Neural progenitor cell (in vitro differentiated cells): ENCODE measurements at regions not wholly inside any gene's neighbourhood (a gene's known extent, or its start where the extent isn't known, plus 50 kb on each side); places are given as distances from the start of the nearest gene placed in this dataset.
"Not testable (repeated sequence)": the region's sequence is repeated elsewhere in the genome, so short reads cannot be mapped to it uniquely, and the experiment has no call there.

Experiments used
- DNase-seq: peaks from one replicate; pipeline ENCODE4 v3.0.0-alpha.2; 2016; ENCODE audit warnings: low spot score
- H2AFZ ChIP-seq: fragments of 200-600 bp; sonication (generic); replicated peaks from 2 replicates; pipeline ENCODE4 v1.6.1; 2016; ENCODE audit warnings: antibody characterized with exemption
- H3F3A ChIP-seq: fragments of 200-600 bp; sonication (generic); 2 replicates; pipeline ENCODE4 v1.6.1; 2016; ENCODE audit warnings: antibody characterized with exemption, low read depth
- H3K27ac ChIP-seq: fragments of 200-600 bp; sonication (generic); 2 replicates; pipeline ENCODE4 v1.5.1; 2016; ENCODE audit warnings: mild to moderate bottlenecking
- H3K27me3 ChIP-seq: fragments of 200-600 bp; sonication (generic); 2 replicates; pipeline ENCODE4 v1.6.1; 2016; ENCODE audit warnings: mild to moderate bottlenecking, moderate library complexity
- H3K36me3 ChIP-seq: fragments of 200-600 bp; sonication (generic); 2 replicates; pipeline ENCODE4 v1.5.1; 2016
- H3K4me1 ChIP-seq: fragments of 200-600 bp; sonication (generic); 2 replicates; pipeline ENCODE4 v1.6.1; 2016; ENCODE audit warnings: mixed run types
- H3K4me2 ChIP-seq: fragments of 200-600 bp; sonication (generic); 2 replicates; pipeline ENCODE4 v1.6.1; 2016
- H3K4me3 ChIP-seq: fragments of 200-600 bp; sonication (generic); 2 replicates; pipeline ENCODE4 v1.5.1; 2016
- H3K79me2 ChIP-seq: fragments of 200-600 bp; sonication (generic); 2 replicates; pipeline ENCODE4 v1.6.1; 2016; ENCODE audit warnings: low read depth
- H3K9ac ChIP-seq: fragments of 200-600 bp; sonication (generic); 2 replicates; pipeline ENCODE4 v1.6.1; 2016
- H3K9me3 ChIP-seq: fragments of 200-600 bp; sonication (generic); 2 replicates; pipeline ENCODE4 v1.5.1; 2016; ENCODE audit warnings: low read depth
- H4K20me1 ChIP-seq: fragments of 200-600 bp; sonication (generic); 2 replicates; pipeline ENCODE4 v1.6.1; 2016; ENCODE audit warnings: low read depth
- H3K27ac Mint-ChIP-seq: 3 replicates; pipeline ENCODE4 v1.8.0; 2021; ENCODE audit warnings: mixed read lengths
- H3K27me3 Mint-ChIP-seq: 2 replicates; pipeline ENCODE4 v1.8.0; 2022; ENCODE audit warnings: low read depth, mild to moderate bottlenecking, inconsistent platforms, moderate library complexity, mixed read lengths; ENCODE audit not compliant: insufficient read depth
- H3K36me3 Mint-ChIP-seq: 3 replicates; pipeline ENCODE4 v1.8.0; 2021; ENCODE audit warnings: mixed read lengths
- H3K4me1 Mint-ChIP-seq: 3 replicates; pipeline ENCODE4 v1.8.0; 2021; ENCODE audit warnings: mixed read lengths
- H3K4me3 Mint-ChIP-seq: 3 replicates; pipeline ENCODE4 v1.8.0; 2021; ENCODE audit warnings: mild to moderate bottlenecking, moderate library complexity, mixed read lengths
- H3K9me3 Mint-ChIP-seq: 3 replicates; pipeline ENCODE4 v1.8.0; 2020; ENCODE audit warnings: mixed read lengths
- CTCF ChIP-seq: fragments of 200-600 bp; sonication (generic); IDR thresholded peaks from 2 replicates; pipeline ENCODE4 v1.5.1; 2017; ENCODE audit warnings: antibody characterized with exemption, mild to moderate bottlenecking
- EZH2 ChIP-seq: fragments of 200-600 bp; sonication (generic); IDR thresholded peaks from 2 replicates; pipeline ENCODE4 v1.6.1; 2017; ENCODE audit warnings: antibody characterized with exemption, mild to moderate bottlenecking, moderate library complexity
- EZH2phosphoT487 ChIP-seq: fragments of 200-600 bp; sonication (generic); IDR thresholded peaks from 2 replicates; pipeline ENCODE4 v1.6.1; 2017; ENCODE audit warnings: antibody characterized with exemption

- no peaks in the 10 kb centered on the region for H3K36me3 ChIP-seq
- H3F3A ChIP-seq: no peaks in the 10 kb centered on the region
- H4K20me1 ChIP-seq: no peaks in the 10 kb centered on the region
- no peak overlapping the region for H2AFZ ChIP-seq
- Mint-ChIP-seq H3K4me3 (no peak overlapping the region), H3K27me3 (peaks cover 2% of the 10 kb centered on the region), H3K36me3 (no peaks in the 10 kb centered on the region), H3K27ac (no peak overlapping the region), H3K4me1 (no peaks in the 10 kb centered on the region), H3K9me3 (no peaks in the 10 kb centered on the region)
- DNase-seq: no peak
- H3K27me3 ChIP-seq: no peaks in the 10 kb centered on the region
- TF ChIP-seq EZH2: no peak
- no peak for TF ChIP-seq CTCF
- no peak for TF ChIP-seq EZH2phosphoT487
- no peak overlapping the region for H3K4me3 ChIP-seq
- no peaks in the 10 kb centered on the region for H3K79me2 ChIP-seq
- H3K27ac ChIP-seq: no peak overlapping the region
- no peaks in the 10 kb centered on the region for H3K9me3 ChIP-seq
- H3K4me2 ChIP-seq: no peak overlapping the region
- no peak overlapping the region for H3K9ac ChIP-seq
- no peaks in the 10 kb centered on the region for H3K4me1 ChIP-seq
Measured at GRCh38 chr4:120209706-120210105, 143.1 kb upstream of the MAD2L1 start.

GRCh38 chr4:120207021-120207420 is 140.4 kb upstream of the MAD2L1 start:
- no peaks in the 10 kb centered on the region for H3K9me3 Mint-ChIP-seq
- H3K27ac ChIP-seq: no peak overlapping the region
- no peaks in the 10 kb centered on the region for H3K9me3 ChIP-seq
- H3K79me2 ChIP-seq: no peaks in the 10 kb centered on the region
- H3K4me3 ChIP-seq: no peak overlapping the region
- no peaks in the 10 kb centered on the region for H3K36me3 Mint-ChIP-seq
- H3K4me1 ChIP-seq: no peaks in the 10 kb centered on the region
- H3K4me3 Mint-ChIP-seq: no peak overlapping the region
- H2AFZ ChIP-seq: no peak overlapping the region
- no peaks in the 10 kb centered on the region for H3K4me1 Mint-ChIP-seq
- no peaks in the 10 kb centered on the region for H3K36me3 ChIP-seq
- H3K27me3 ChIP-seq: no peaks in the 10 kb centered on the region
- no peak overlapping the region for H3K9ac ChIP-seq
- no peaks in the 10 kb centered on the region for H4K20me1 ChIP-seq
- no peak overlapping the region for H3K27ac Mint-ChIP-seq
- TF ChIP-seq CTCF (no peak), EZH2phosphoT487 (no peak), EZH2 (no peak)
- no peak for DNase-seq
- H3K27me3 Mint-ChIP-seq: peaks cover 2% of the 10 kb centered on the region
- H3K4me2 ChIP-seq: no peak overlapping the region
- H3F3A ChIP-seq: no peaks in the 10 kb centered on the region

- Mint-ChIP-seq H3K36me3 (no peaks in the 10 kb centered on the region), H3K4me1 (no peaks in the 10 kb centered on the region), H3K9me3 (no peaks in the 10 kb centered on the region), H3K4me3 (no peak overlapping the region), H3K27ac (no peak overlapping the region), H3K27me3 (peaks cover 4% of the 10 kb centered on the region)
- Histone ChIP-seq H3K9ac (no peak overlapping the region), H3K9me3 (no peaks in the 10 kb centered on the region), H3K4me2 (no peak overlapping the region), H3K79me2 (no peaks in the 10 kb centered on the region), H2AFZ (no peak overlapping the region), H3F3A (no peaks in the 10 kb centered on the region), H3K36me3 (no peaks in the 10 kb centered on the region), H3K4me1 (peaks cover 4% of the 10 kb centered on the region), H3K27ac (no peak overlapping the region), H4K20me1 (no peaks in the 10 kb centered on the region), H3K27me3 (no peaks in the 10 kb centered on the region), H3K4me3 (no peak overlapping the region)
- no peak for TF ChIP-seq CTCF
- TF ChIP-seq EZH2phosphoT487: no peak
- TF ChIP-seq EZH2: no peak
- no peak for DNase-seq
Measured at GRCh38 chr4:120202222-120202621, 135.6 kb upstream of the MAD2L1 start.

- not testable (repeated sequence) for H3K4me1 Mint-ChIP-seq, H3K27ac ChIP-seq, H2AFZ ChIP-seq, H3K4me3 ChIP-seq, H4K20me1 ChIP-seq, H3K4me3 Mint-ChIP-seq, H3K27ac Mint-ChIP-seq, H3K79me2 ChIP-seq, H3K36me3 ChIP-seq, H3K9me3 Mint-ChIP-seq, H3K9ac ChIP-seq, DNase-seq, H3K4me1 ChIP-seq, H3K9me3 ChIP-seq, H3K27me3 Mint-ChIP-seq, H3K36me3 Mint-ChIP-seq, H3F3A ChIP-seq, H3K27me3 ChIP-seq
- H3K4me2 ChIP-seq: peak overlapping the region; percentile 13
Measured at GRCh38 chr4:120200573-120201110, 134.0 kb upstream of the MAD2L1 start.
